Gastrocnemius medialis (tissue), 4 donors: ENCODE measurements at regions not wholly inside any gene's neighbourhood (a gene's known extent, or its start where the extent isn't known, plus 50 kb on each side); places are given as distances from the start of the nearest gene placed in this dataset.

Experiments
- ATAC-seq, 2 donors: fragments of 150-250 bp; one replicate each; pipeline ENCODE4 v1.9.1; 2016
- DNase-seq, 2 donors: peaks; one replicate each; pipeline ENCODE4 v3.0.0-alpha.2; 2019
- H3K27ac ChIP-seq, 4 donors: fragments of 200-600 bp; sonication (generic); 1 replicate in 1 of 4; 2 replicates in 3 of 4; pipeline ENCODE4 v1.5.1; 2016 to 2018; ENCODE audit warnings: mild to moderate bottlenecking in 2 of 4, moderate library complexity in 1 of 4
- H3K27me3 ChIP-seq, 3 donors: fragments of 200-600 bp; sonication (generic) in 2 of 3; 1 replicate in 1 of 3; 2 replicates in 2 of 3; pipeline versions ENCODE4 v1.5.1 to v1.6.0; 2016 to 2019; ENCODE audit warnings: mild to moderate bottlenecking in 1 of 3, moderate library complexity in 1 of 3
- H3K36me3 ChIP-seq, 2 donors: fragments of 200-600 bp; sonication (generic) in 1 of 2; one replicate each; pipeline ENCODE4 v1.5.1; 2017 to 2018
- H3K4me1 ChIP-seq, 2 donors: fragments of 200-600 bp; sonication (generic) in 1 of 2; one replicate each; pipeline ENCODE4 v1.5.1; 2016 to 2017; ENCODE audit warnings: mild to moderate bottlenecking in 2 of 2
- H3K4me3 ChIP-seq, 4 donors: fragments of 200-600 bp; sonication (generic) in 3 of 4; 1 replicate in 1 of 4; 2 replicates in 3 of 4; pipeline ENCODE4 v1.5.1; 2016 to 2019; ENCODE audit warnings: mild to moderate bottlenecking in 2 of 4
- H3K9me3 ChIP-seq, 3 donors: fragments of 200-600 bp; sonication (generic) in 2 of 3; 1 replicate in 1 of 3; 2 replicates in 2 of 3; pipeline ENCODE4 v1.5.1; 2016 to 2019
- CTCF ChIP-seq, 5 experiments: fragments of 450-650 bp in 3 of 5; fragments of 200-600 bp in 2 of 5; sonication (generic) in 2 of 5; IDR thresholded peaks in 4 of 5; conservative IDR thresholded peaks in 1 of 5; 1 replicate in 4 of 5; 2 replicates in 1 of 5; pipeline ENCODE4 v1.5.1; 2016 to 2019; ENCODE audit warnings: antibody characterized with exemption in 5 of 5, mild to moderate bottlenecking in 3 of 5, moderate library complexity in 3 of 5
- POLR2A ChIP-seq, 2 donors: fragments of 450-650 bp; IDR thresholded peaks; one replicate each; pipeline ENCODE4 v1.6.1; 2017; ENCODE audit warnings: antibody characterized with exemption in 2 of 2, mild to moderate bottlenecking in 2 of 2, moderate library complexity in 2 of 2
- in situ Hi-C, 4 donors: fragments of 200-750 bp; cut with MboI; loops; one replicate each; pipeline versions ENCODE4 v1.15.0 to v1.8.0; 2017; ENCODE audit warnings: low sequenced_read_pairs in 4 of 4
- intact Hi-C: fragments of 100-400 bp; cut with DNase I; formaldehyde crosslinking; loops from one replicate; pipeline ENCODE4 v1.15.1; 2023; ENCODE audit warnings: low total_unique reads

- DNase-seq (no peak), ATAC-seq (no peak)
- TF ChIP-seq POLR2A (IDR thresholded peaks at IDR 0.05) (no peak), CTCF (IDR thresholded peaks at IDR 0.05 in 4 of 5, conservative IDR thresholded peaks at IDR 0.05 in 1 of 5) (no peak)
- no peaks in the 10 kb centered on the region for H3K9me3 ChIP-seq
- no peak overlapping the region for H3K27ac ChIP-seq
- no peaks in the 10 kb centered on the region for H3K27me3 ChIP-seq
- no peak overlapping the region for H3K4me3 ChIP-seq
- intact Hi-C loops (no loop called here), in situ Hi-C loops (no loop called here)
- no peaks in the 10 kb centered on the region for H3K4me1 ChIP-seq
- no peaks in the 10 kb centered on the region for H3K36me3 ChIP-seq
Observed at GRCh38 chr4:160772668-160773067, 1391.1 kb downstream of the FSTL5 start.

- Histone ChIP-seq H3K4me3 (no peak overlapping the region), H3K27ac (no peak overlapping the region), H3K36me3 (no peaks in the 10 kb centered on the region), H3K9me3 (no peaks in the 10 kb centered on the region), H3K27me3 (no peaks in the 10 kb centered on the region), H3K4me1 (no peaks in the 10 kb centered on the region)
- in situ Hi-C loops = no loop called here
- intact Hi-C loops = no loop called here
- ATAC-seq = no peak
- TF ChIP-seq POLR2A (IDR thresholded peaks at IDR 0.05) (no peak), CTCF (IDR thresholded peaks at IDR 0.05 in 4 of 5, conservative IDR thresholded peaks at IDR 0.05 in 1 of 5) (no peak)
- no peak for DNase-seq
Observed at GRCh38 chr4:160795216-160795615, 1368.6 kb downstream of the FSTL5 start.

- Histone ChIP-seq H3K27me3 (no peaks in the 10 kb centered on the region), H3K9me3 (no peaks in the 10 kb centered on the region), H3K36me3 (no peaks in the 10 kb centered on the region), H3K27ac (no peak overlapping the region), H3K4me3 (no peak overlapping the region), H3K4me1 (no peaks in the 10 kb centered on the region)
- in situ Hi-C loops = no loop called here
- ATAC-seq (no peak), DNase-seq (no peak)
- TF ChIP-seq CTCF (IDR thresholded peaks at IDR 0.05 in 4 of 5, conservative IDR thresholded peaks at IDR 0.05 in 1 of 5) = no peak
- intact Hi-C loops = no loop called here
Observed at GRCh38 chr4:160808174-160808573, 1355.6 kb downstream of the FSTL5 start.

- Histone ChIP-seq H3K27ac (no peak overlapping the region), H3K4me1 (no peaks in the 10 kb centered on the region), H3K9me3 (no peaks in the 10 kb centered on the region), H3K36me3 (no peaks in the 10 kb centered on the region), H3K27me3 (no peaks in the 10 kb centered on the region), H3K4me3 (no peak overlapping the region)
- DNase-seq (no peak), ATAC-seq (no peak)
- TF ChIP-seq CTCF (IDR thresholded peaks at IDR 0.05 in 4 of 5, conservative IDR thresholded peaks at IDR 0.05 in 1 of 5) = no peak
- no peak for TF ChIP-seq POLR2A (IDR thresholded peaks at IDR 0.05)
- intact Hi-C loops (no loop called here), in situ Hi-C loops (no loop called here)
Observed at GRCh38 chr4:160809576-160809975, 1354.2 kb downstream of the FSTL5 start.

- H3K27ac ChIP-seq = no peak overlapping the region
- no peaks in the 10 kb centered on the region for H3K36me3 ChIP-seq
- DNase-seq (no peak), ATAC-seq (no peak)
- intact Hi-C loops (no loop called here), in situ Hi-C loops (no loop called here)
- no peak overlapping the region for H3K4me3 ChIP-seq
- H3K9me3 ChIP-seq = no peaks in the 10 kb centered on the region
- no peaks in the 10 kb centered on the region for H3K27me3 ChIP-seq
- H3K4me1 ChIP-seq = no peaks in the 10 kb centered on the region
- TF ChIP-seq POLR2A (IDR thresholded peaks at IDR 0.05) = no peak
- no peak for TF ChIP-seq CTCF (IDR thresholded peaks at IDR 0.05 in 4 of 5, conservative IDR thresholded peaks at IDR 0.05 in 1 of 5)
Observed at GRCh38 chr4:160810424-160810823, 1353.4 kb downstream of the FSTL5 start.
